OCI-LY3 (cell line): ENCODE measurements at regions not wholly inside any gene's neighbourhood (a gene's known extent, or its start where the extent isn't known, plus 50 kb on each side); places are given as distances from the start of the nearest gene placed in this dataset.

ENCODE experiments used
- H2AFZ ChIP-seq: fragments of 200-600, 300-600 bp; shearing (Covaris generic); 2 replicates; pipeline ENCODE4 v1.6.0; 2014; ENCODE audit warnings: antibody characterized with exemption, low read depth, low read length
- H3K27ac ChIP-seq: fragments of 200-600, 300-600 bp; sonication (generic); 2 replicates; pipeline ENCODE4 v1.5.1; 2014; ENCODE audit warnings: mild to moderate bottlenecking, low read length, moderate library complexity, mixed read lengths
- H3K27me3 ChIP-seq: fragments of 200-600, 300-600 bp; sonication (generic); 2 replicates; pipeline ENCODE4 v1.6.1; 2014; ENCODE audit warnings: low read depth, low read length, mixed read lengths
- H3K36me3 ChIP-seq: fragments of 200-600, 300-600 bp; sonication (generic); replicated peaks from 2 replicates; pipeline ENCODE3; 2014; ENCODE audit warnings: low read depth, low read length, mixed read lengths
- H3K4me1 ChIP-seq: fragments of 300-600, 200-600 bp; sonication (generic); 2 replicates; pipeline ENCODE4 v1.6.1; 2014; ENCODE audit warnings: low read length, mixed read lengths
- H3K4me2 ChIP-seq: fragments of 200-600, 300-600 bp; sonication (generic); 2 replicates; pipeline ENCODE4 v1.6.1; 2014; ENCODE audit warnings: low read length, mixed read lengths
- H3K4me3 ChIP-seq: fragments of 300-600, 200-600 bp; sonication (generic); 2 replicates; pipeline ENCODE4 v1.5.1; 2014; ENCODE audit warnings: antibody characterized with exemption, mild to moderate bottlenecking, low read length, moderate library complexity
- H3K79me2 ChIP-seq: fragments of 300-600, 200-600 bp; shearing (Covaris generic); 2 replicates; pipeline ENCODE4 v1.6.1; 2014; ENCODE audit warnings: mild to moderate bottlenecking, low read length, mixed read lengths
- H3K9ac ChIP-seq: fragments of 300-600, 200-600 bp; shearing (Covaris generic); 2 replicates; pipeline ENCODE4 v1.6.0; 2014; ENCODE audit warnings: mild to moderate bottlenecking, low read length, moderate library complexity
- H3K9me3 ChIP-seq: fragments of 200-600, 300-600 bp; shearing (Covaris generic); 2 replicates; pipeline ENCODE4 v1.6.1; 2014; ENCODE audit warnings: low read length, mixed read lengths; ENCODE audit not compliant: insufficient read depth
- H4K20me1 ChIP-seq: fragments of 200-600, 300-600 bp; sonication (generic); 2 replicates; pipeline ENCODE4 v1.6.1; 2016; ENCODE audit warnings: low read length, mixed read lengths; ENCODE audit not compliant: insufficient read depth
- CTCF ChIP-seq: fragments of 200-600, 300-600 bp; sonication (generic); IDR thresholded peaks from 2 replicates; pipeline ENCODE4 v1.5.1; 2014; ENCODE audit warnings: antibody characterized with exemption, low read length, low read depth
- EZH2phosphoT487 ChIP-seq: fragments of 200-600 bp; shearing (Covaris generic); IDR thresholded peaks from 2 replicates; pipeline ENCODE4 v1.6.1; 2018; ENCODE audit warnings: antibody characterized with exemption, mixed run types, low read depth

GRCh38 chr3:1468145-1468544, 375.3 kb downstream of the CNTN6 start:
- no peak overlapping the region for H3K4me2 ChIP-seq
- H3K27ac ChIP-seq: no peak overlapping the region
- H4K20me1 ChIP-seq: no peaks in the 10 kb centered on the region
- H3K4me3 ChIP-seq: no peak overlapping the region
- H3K79me2 ChIP-seq: no peaks in the 10 kb centered on the region
- no peaks in the 10 kb centered on the region for H3K27me3 ChIP-seq
- no peaks in the 10 kb centered on the region for H3K36me3 ChIP-seq
- H3K9ac ChIP-seq: no peak overlapping the region
- no peak overlapping the region for H2AFZ ChIP-seq
- TF ChIP-seq CTCF (no peak), EZH2phosphoT487 (no peak)
- H3K9me3 ChIP-seq: no peaks in the 10 kb centered on the region
- H3K4me1 ChIP-seq: no peaks in the 10 kb centered on the region

GRCh38 chr3:1469248-1469647, 376.4 kb downstream of the CNTN6 start:
- Histone ChIP-seq H3K4me3 (no peak overlapping the region), H4K20me1 (no peaks in the 10 kb centered on the region), H3K27me3 (no peaks in the 10 kb centered on the region), H2AFZ (no peak overlapping the region), H3K36me3 (no peaks in the 10 kb centered on the region), H3K79me2 (no peaks in the 10 kb centered on the region), H3K9ac (no peak overlapping the region), H3K27ac (no peak overlapping the region), H3K4me2 (no peak overlapping the region), H3K4me1 (no peaks in the 10 kb centered on the region), H3K9me3 (no peaks in the 10 kb centered on the region)
- TF ChIP-seq CTCF (no peak), EZH2phosphoT487 (no peak)

- H2AFZ ChIP-seq: no peak overlapping the region
- H3K9ac ChIP-seq: no peak overlapping the region
- no peaks in the 10 kb centered on the region for H3K36me3 ChIP-seq
- H3K27ac ChIP-seq: no peak overlapping the region
- H3K4me2 ChIP-seq: no peak overlapping the region
- no peaks in the 10 kb centered on the region for H3K9me3 ChIP-seq
- no peak for TF ChIP-seq CTCF
- no peak for TF ChIP-seq EZH2phosphoT487
- no peaks in the 10 kb centered on the region for H3K79me2 ChIP-seq
- H3K27me3 ChIP-seq: no peaks in the 10 kb centered on the region
- no peaks in the 10 kb centered on the region for H3K4me1 ChIP-seq
- H3K4me3 ChIP-seq: no peak overlapping the region
- no peaks in the 10 kb centered on the region for H4K20me1 ChIP-seq
Observed at GRCh38 chr3:1469687-1470086, 376.9 kb downstream of the CNTN6 start.

- Histone ChIP-seq H3K9ac (no peak overlapping the region), H3K27me3 (no peaks in the 10 kb centered on the region), H3K9me3 (no peaks in the 10 kb centered on the region), H3K4me1 (no peaks in the 10 kb centered on the region), H3K4me3 (no peak overlapping the region), H3K27ac (no peak overlapping the region), H2AFZ (no peak overlapping the region), H3K36me3 (no peaks in the 10 kb centered on the region), H4K20me1 (no peaks in the 10 kb centered on the region), H3K4me2 (no peak overlapping the region), H3K79me2 (no peaks in the 10 kb centered on the region)
- TF ChIP-seq EZH2phosphoT487 (no peak), CTCF (no peak)
Observed at GRCh38 chr3:1477669-1478068, 384.8 kb downstream of the CNTN6 start.
